ENCODE measurements at regions not wholly inside any gene's neighbourhood (a gene's known extent, or its start where the extent isn't known, plus 50 kb on each side); places are given as distances from the start of the nearest gene placed in this dataset.

DNA sequence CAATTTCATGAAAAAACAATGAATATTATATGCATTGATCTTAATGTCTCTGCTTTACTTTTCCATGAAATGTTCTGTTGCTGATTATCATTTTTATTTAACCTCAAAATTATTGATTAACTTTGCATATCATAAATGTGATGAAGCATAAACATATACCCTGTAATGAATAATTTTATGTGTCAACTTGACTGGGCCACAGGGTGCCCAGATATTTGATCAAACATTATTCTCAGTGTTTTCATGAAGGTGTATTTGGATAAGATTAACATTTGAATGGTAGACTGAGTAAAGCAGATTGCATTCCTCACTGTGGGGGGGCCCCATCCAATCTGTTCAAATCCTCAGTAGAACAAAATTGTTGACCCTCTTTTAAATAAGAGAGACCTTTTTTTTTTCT is 265.2 kb downstream of the CENPW start:
- no TSS peak for BruUV-seq (replicated peaks)
- Histone ChIP-seq H3K9me2 (replicated peaks; ENCODE audit: low read length) (no peaks in the 10 kb centered on the region), H3K36me3 (ENCODE audit: low read depth, low read length) (no peaks in the 10 kb centered on the region), H3K9me3 (ENCODE audit: low read length) (no peaks in the 10 kb centered on the region), H3K4me3 (ENCODE audit: low read length) (no peak overlapping the region), H2AFZ (ENCODE audit: low read length) (no peak overlapping the region), H3K4me2 (ENCODE audit: low read length) (no peak overlapping the region), H3K27ac (ENCODE audit: low read length) (no peak overlapping the region), H3K9ac (ENCODE audit: low read length) (no peak overlapping the region), H3K4me1 (ENCODE audit: insufficient read depth, low read length) (no peaks in the 10 kb centered on the region), H3K27me3 (ENCODE audit: low read length) (no peaks in the 10 kb centered on the region), H4K20me1 (ENCODE audit: low read length) (no peaks in the 10 kb centered on the region), H3K79me2 (ENCODE audit: low read length) (no peaks in the 10 kb centered on the region), H3F3A (ENCODE audit: low read length, unreplicated experiment) (no peaks in the 10 kb centered on the region)
- CTCF ChIA-PET, result no interaction called here
- intact Hi-C loops (cut with micrococcal nuclease), result no loop called here
- ATAC-seq (no peak), DNase-seq (no peak)
- TF ChIP-seq CTCF (conservative IDR thresholded peaks at IDR 0.05; ENCODE audit: low read depth, low read length) (no peak), EZH2 (IDR thresholded peaks at IDR 0.05; ENCODE audit: low read length, unreplicated experiment) (no peak), EZH2phosphoT487 (IDR thresholded peaks at IDR 0.05; ENCODE audit: borderline replicate concordance, low read length) (no peak)
- POLR2A ChIA-PET (ENCODE audit: unreplicated experiment), result no interaction called here

- DNase-seq (no peak), ATAC-seq (no peak)
- Histone ChIP-seq H3K4me3 (ENCODE audit: low read length) (no peak overlapping the region), H3K4me2 (ENCODE audit: low read length) (no peak overlapping the region), H3F3A (ENCODE audit: low read length, unreplicated experiment) (no peaks in the 10 kb centered on the region), H3K79me2 (ENCODE audit: low read length) (no peaks in the 10 kb centered on the region), H3K9me3 (ENCODE audit: low read length) (no peaks in the 10 kb centered on the region), H2AFZ (ENCODE audit: low read length) (no peak overlapping the region), H3K4me1 (ENCODE audit: insufficient read depth, low read length) (no peaks in the 10 kb centered on the region), H4K20me1 (ENCODE audit: low read length) (no peaks in the 10 kb centered on the region), H3K9me2 (replicated peaks; ENCODE audit: low read length) (no peaks in the 10 kb centered on the region), H3K27ac (ENCODE audit: low read length) (no peak overlapping the region), H3K27me3 (ENCODE audit: low read length) (no peaks in the 10 kb centered on the region), H3K36me3 (ENCODE audit: low read depth, low read length) (no peaks in the 10 kb centered on the region), H3K9ac (ENCODE audit: low read length) (no peak overlapping the region)
- CTCF ChIA-PET, result no interaction called here
- BruUV-seq (replicated peaks), result no TSS peak
- intact Hi-C loops (cut with micrococcal nuclease), result no loop called here
- TF ChIP-seq CTCF (conservative IDR thresholded peaks at IDR 0.05; ENCODE audit: low read depth, low read length) (no peak), EZH2phosphoT487 (IDR thresholded peaks at IDR 0.05; ENCODE audit: borderline replicate concordance, low read length) (no peak), EZH2 (IDR thresholded peaks at IDR 0.05; ENCODE audit: low read length, unreplicated experiment) (no peak)
- POLR2A ChIA-PET (ENCODE audit: unreplicated experiment), result no interaction called here
Observed at GRCh38 chr6:126607289-126607688, 267.4 kb downstream of the CENPW start.

DNA sequence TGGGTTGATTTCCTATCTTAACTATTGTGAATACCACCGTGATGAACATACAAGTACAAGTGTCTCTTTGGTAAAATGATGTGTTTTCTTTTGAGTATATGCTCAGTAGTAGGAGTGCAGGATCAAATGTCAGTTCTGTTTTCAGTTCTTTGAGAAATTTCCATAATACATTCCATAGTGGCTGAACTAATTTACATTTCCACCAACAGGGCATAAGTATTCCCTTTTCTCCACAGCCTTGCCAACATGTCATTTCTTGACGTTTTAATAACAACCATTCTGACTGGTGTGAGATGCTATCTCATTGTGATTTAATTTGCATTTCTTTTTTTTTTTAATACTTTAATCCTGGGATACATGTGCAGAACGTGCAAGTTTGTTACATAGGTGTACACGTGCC is 268.8 kb downstream of the CENPW start:
- Histone ChIP-seq H3K27me3 (ENCODE audit: low read length) (no peaks in the 10 kb centered on the region), H3K36me3 (ENCODE audit: low read depth, low read length) (no peaks in the 10 kb centered on the region), H3K9me2 (replicated peaks; ENCODE audit: low read length) (no peaks in the 10 kb centered on the region), H4K20me1 (ENCODE audit: low read length) (no peaks in the 10 kb centered on the region), H3K79me2 (ENCODE audit: low read length) (no peaks in the 10 kb centered on the region), H3K4me3 (ENCODE audit: low read length) (no peak overlapping the region), H3K9ac (ENCODE audit: low read length) (no peak overlapping the region), H3K27ac (ENCODE audit: low read length) (no peak overlapping the region), H2AFZ (ENCODE audit: low read length) (no peak overlapping the region), H3K4me2 (ENCODE audit: low read length) (no peak overlapping the region), H3K9me3 (ENCODE audit: low read length) (no peaks in the 10 kb centered on the region), H3F3A (ENCODE audit: low read length, unreplicated experiment) (no peaks in the 10 kb centered on the region), H3K4me1 (ENCODE audit: insufficient read depth, low read length) (no peaks in the 10 kb centered on the region)
- POLR2A ChIA-PET (ENCODE audit: unreplicated experiment), result no interaction called here
- ATAC-seq, result no peak
- intact Hi-C loops (cut with micrococcal nuclease), result no loop called here
- CTCF ChIA-PET, result no interaction called here
- no peak for DNase-seq
- TF ChIP-seq EZH2phosphoT487 (IDR thresholded peaks at IDR 0.05; ENCODE audit: borderline replicate concordance, low read length) (no peak), CTCF (conservative IDR thresholded peaks at IDR 0.05; ENCODE audit: low read depth, low read length) (no peak), EZH2 (IDR thresholded peaks at IDR 0.05; ENCODE audit: low read length, unreplicated experiment) (no peak)
- no TSS peak for BruUV-seq (replicated peaks)
